ENCODE measurements at regions not wholly inside any gene's neighbourhood (a gene's known extent, or its start where the extent isn't known, plus 50 kb on each side); places are given as distances from the start of the nearest gene placed in this dataset.

GRCh38 chr4:136793848-136794247, 738.4 kb downstream of the PCDH18 start:
- no peak for DNase-seq (ENCODE audit: low read depth)
- no peak overlapping the region for H3K4me3 ChIP-seq (ENCODE audit: control insufficient read depth, low read depth, low read length)
- TF ChIP-seq CTCF (IDR thresholded peaks at IDR 0.05; ENCODE audit: control insufficient read depth, insufficient read depth, low read depth, low read length, missing control alignments), result no peak

- DNase-seq (ENCODE audit: low read depth), result no peak
- no peak for TF ChIP-seq CTCF (IDR thresholded peaks at IDR 0.05; ENCODE audit: control insufficient read depth, insufficient read depth, low read depth, low read length, missing control alignments)
- no peak overlapping the region for H3K4me3 ChIP-seq (ENCODE audit: control insufficient read depth, low read depth, low read length)
These were observed 748.0 kb downstream of the PCDH18 start for GRCh38 chr4:136784326-136784725.

GRCh38 chr4:136769717-136770116, 762.6 kb downstream of the PCDH18 start:
- no peak for TF ChIP-seq CTCF (IDR thresholded peaks at IDR 0.05; ENCODE audit: control insufficient read depth, insufficient read depth, low read depth, low read length, missing control alignments)
- no peak for DNase-seq (ENCODE audit: low read depth)
- no peak overlapping the region for H3K4me3 ChIP-seq (ENCODE audit: control insufficient read depth, low read depth, low read length)

GRCh38 chr4:136768925-136769275, 763.4 kb downstream of the PCDH18 start:
- DNase-seq (ENCODE audit: low read depth), result no peak
- TF ChIP-seq CTCF (IDR thresholded peaks at IDR 0.05; ENCODE audit: control insufficient read depth, insufficient read depth, low read depth, low read length, missing control alignments), result no peak
- H3K4me3 ChIP-seq (ENCODE audit: control insufficient read depth, low read depth, low read length), result no peak overlapping the region

- no peak for TF ChIP-seq CTCF (IDR thresholded peaks at IDR 0.05; ENCODE audit: control insufficient read depth, insufficient read depth, low read depth, low read length, missing control alignments)
- no peak overlapping the region for H3K4me3 ChIP-seq (ENCODE audit: control insufficient read depth, low read depth, low read length)
- no peak for DNase-seq (ENCODE audit: low read depth)
These were observed 763.9 kb downstream of the PCDH18 start for GRCh38 chr4:136768213-136768924.

- TF ChIP-seq CTCF (IDR thresholded peaks at IDR 0.05; ENCODE audit: control insufficient read depth, insufficient read depth, low read depth, low read length, missing control alignments), result no peak
- H3K4me3 ChIP-seq (ENCODE audit: control insufficient read depth, low read depth, low read length), result no peak overlapping the region
- DNase-seq (ENCODE audit: low read depth), result no peak
These were observed 768.4 kb downstream of the PCDH18 start for GRCh38 chr4:136763919-136764318.
